SU-DHL-6 (cell line): ENCODE measurements at regions not wholly inside any gene's neighbourhood (a gene's known extent, or its start where the extent isn't known, plus 50 kb on each side); places are given as distances from the start of the nearest gene placed in this dataset.

ENCODE experiments used
- CTCF ChIP-seq: fragments of 200-600 bp; sonication (generic); IDR thresholded peaks from one replicate; pipeline ENCODE4 v1.5.1; 2017; ENCODE audit warnings: antibody characterized with exemption, mild to moderate bottlenecking, low read length, moderate library complexity; ENCODE audit not compliant: insufficient read depth, poor library complexity, severe bottlenecking
- EZH2phosphoT487 ChIP-seq: fragments of 200-600 bp; sonication (generic), shearing (Covaris generic); conservative IDR thresholded peaks from 2 replicates; pipeline ENCODE4 v1.6.1; 2018; ENCODE audit warnings: mild to moderate bottlenecking, antibody characterized with exemption, low read length, moderate library complexity, mixed read lengths

GRCh38 chr5:147140558-147140957, 94.3 kb upstream of the STK32A start:
- TF ChIP-seq CTCF (no peak), EZH2phosphoT487 (no peak)
